Kidney (tissue), 13 donors: ENCODE measurements at regions not wholly inside any gene's neighbourhood (a gene's known extent, or its start where the extent isn't known, plus 50 kb on each side); places are given as distances from the start of the nearest gene placed in this dataset.
"Not testable (repeated sequence)": the region's sequence is repeated elsewhere in the genome, so short reads cannot be mapped to it uniquely, and the experiment has no call there.

ENCODE experiments used
- DNase-seq, 5 donors: peaks; one replicate each; pipeline ENCODE4 v3.0.0-alpha.2; 2013 to 2020
- FAIRE-seq: peaks from 2 replicates; lab custom pipeline; 2012; peaks lifted over from hg19 to GRCh38; lab: Jason Lieb, UNC
- H3K27ac ChIP-seq, 2 donors: one replicate each; pipeline ENCODE4 v1.7.0; 2013; ENCODE audit warnings: low read depth in 2 of 2, low read length in 2 of 2, inconsistent platforms in 1 of 2
- H3K27me3 ChIP-seq: one replicate; pipeline ENCODE4 v1.7.1; 2013; ENCODE audit warnings: low read length, inconsistent platforms; ENCODE audit not compliant: control insufficient read depth, insufficient read depth
- H3K36me3 ChIP-seq, 3 donors: one replicate each; pipeline versions ENCODE4 v1.7.0 to v1.7.1; 2013; ENCODE audit warnings: low read length in 3 of 3, control low read depth in 1 of 3, inconsistent platforms in 1 of 3; ENCODE audit not compliant: insufficient read depth in 3 of 3, control insufficient read depth in 2 of 3
- H3K4me1 ChIP-seq, 3 donors: one replicate each; pipeline versions ENCODE4 v1.7.0 to v1.7.1; 2013; ENCODE audit warnings: low read length in 3 of 3, inconsistent platforms in 1 of 3, low read depth in 1 of 3; ENCODE audit not compliant: control insufficient read depth in 2 of 3, insufficient read depth in 2 of 3
- H3K4me3 ChIP-seq, 3 donors: one replicate each; pipeline versions ENCODE4 v1.7.0 to v1.8.1; 2013; ENCODE audit warnings: low read length in 3 of 3, control low read depth in 1 of 3, inconsistent platforms in 1 of 3
- H3K9ac ChIP-seq, 3 donors: one replicate each; pipeline versions ENCODE4 v1.7.0 to v1.7.1; 2013; ENCODE audit warnings: low read length in 3 of 3, control low read depth in 1 of 3, inconsistent platforms in 1 of 3
- H3K9me3 ChIP-seq, 3 donors: one replicate each; pipeline versions ENCODE4 v1.7.0 to v1.7.1; 2013; ENCODE audit warnings: low read length in 3 of 3, control low read depth in 1 of 3, inconsistent platforms in 1 of 3; ENCODE audit not compliant: control insufficient read depth in 2 of 3, insufficient read depth in 1 of 3
- CTCF ChIP-seq: IDR thresholded peaks from 3 replicates; pipeline ENCODE4 v1.5.1; 2012; ENCODE audit warnings: mild to moderate bottlenecking, moderate library complexity, borderline replicate concordance; ENCODE audit not compliant: insufficient read depth; ENCODE audit errors: extremely low read depth
- intact Hi-C: fragments of 100-400 bp; cut with DNase I; formaldehyde crosslinking; loops from one replicate; pipeline ENCODE4 v1.11.1; 2022
- donor health status: control.
- donor health status: control.
- donor health status: control.
- donor health status: control.
- donor health status: control.
- donor health status: DM: yes; HTN: yes; CAD: no.
- donor health status: Normal renal cell carcinoma (clear cell type).

GRCh38 chr3:109864452-109864851 is 527.1 kb upstream of the DPPA4 start:
- Histone ChIP-seq H3K9me3 (no peaks in the 10 kb centered on the region), H3K36me3 (no peaks in the 10 kb centered on the region), H3K9ac (no peak overlapping the region), H3K27me3 (no peaks in the 10 kb centered on the region), H3K27ac (no peak overlapping the region), H3K4me3 (no peak overlapping the region), H3K4me1 (no peaks in the 10 kb centered on the region)
- DNase-seq = no peak
- TF ChIP-seq CTCF = no peak
- intact Hi-C loops = no loop called here
- no peak for FAIRE-seq

- H3K9me3 ChIP-seq = no peaks in the 10 kb centered on the region
- no peaks in the 10 kb centered on the region for H3K36me3 ChIP-seq
- H3K4me3 ChIP-seq = no peak overlapping the region
- no peak overlapping the region for H3K27ac ChIP-seq
- DNase-seq (no peak), FAIRE-seq (no peak)
- H3K4me1 ChIP-seq = no peaks in the 10 kb centered on the region
- no peak overlapping the region for H3K9ac ChIP-seq
- H3K27me3 ChIP-seq = no peaks in the 10 kb centered on the region
- intact Hi-C loops = no loop called here
- no peak for TF ChIP-seq CTCF
Measured at GRCh38 chr3:109869586-109869985, 532.2 kb upstream of the DPPA4 start.

- Histone ChIP-seq H3K4me1 (no peaks in the 10 kb centered on the region), H3K4me3 (no peak overlapping the region), H3K9ac (no peak overlapping the region), H3K36me3 (no peaks in the 10 kb centered on the region), H3K9me3 (no peaks in the 10 kb centered on the region), H3K27ac (no peak overlapping the region), H3K27me3 (no peaks in the 10 kb centered on the region)
- intact Hi-C loops = no loop called here
- DNase-seq = no peak
- TF ChIP-seq CTCF = no peak
- FAIRE-seq = no peak
Measured at GRCh38 chr3:109874896-109875708, 537.8 kb upstream of the DPPA4 start.

- FAIRE-seq, H3K36me3 ChIP-seq, H3K9me3 ChIP-seq, H3K27me3 ChIP-seq, H3K9ac ChIP-seq, DNase-seq, H3K4me1 ChIP-seq, H3K4me3 ChIP-seq, intact Hi-C loops, H3K27ac ChIP-seq: not testable (repeated sequence)
Measured at GRCh38 chr3:109877616-109878015, 540.3 kb upstream of the DPPA4 start.
